Neuronal stem cell (in vitro differentiated cells): ENCODE measurements at regions not wholly inside any gene's neighbourhood (a gene's known extent, or its start where the extent isn't known, plus 50 kb on each side); places are given as distances from the start of the nearest gene placed in this dataset.

ENCODE experiments used
- DNase-seq: peaks from one replicate; pipeline ENCODE4 v3.0.0-alpha.2; 2013; ENCODE audit warnings: low spot score
- H2AFZ ChIP-seq: one replicate; pipeline ENCODE4 v1.6.1; 2013; ENCODE audit warnings: mild to moderate bottlenecking, low read length, inconsistent platforms
- H2AK5ac ChIP-seq: 2 replicates; pipeline ENCODE4 v1.6.1; 2013; ENCODE audit warnings: low read depth, mild to moderate bottlenecking, inconsistent platforms, low read length, moderate library complexity, mixed read lengths
- H2BK120ac ChIP-seq: 2 replicates; pipeline ENCODE4 v1.6.1; 2013; ENCODE audit warnings: low read depth, mild to moderate bottlenecking, inconsistent platforms, low read length, moderate library complexity, mixed read lengths
- H2BK12ac ChIP-seq: one replicate; pipeline ENCODE4 v1.6.1; 2013; ENCODE audit warnings: low read length, inconsistent platforms
- H2BK15ac ChIP-seq: 2 replicates; pipeline ENCODE4 v1.6.1; 2013; ENCODE audit warnings: mild to moderate bottlenecking, low read length, inconsistent platforms, mixed read lengths
- H2BK5ac ChIP-seq: one replicate; pipeline ENCODE4 v1.6.1; 2013; ENCODE audit warnings: inconsistent platforms, mild to moderate bottlenecking, low read length, moderate library complexity
- H3K14ac ChIP-seq: one replicate; pipeline ENCODE4 v1.6.1; 2013; ENCODE audit warnings: low read length, inconsistent platforms
- H3K18ac ChIP-seq: 2 replicates; pipeline ENCODE4 v1.6.1; 2013; ENCODE audit warnings: low read length, inconsistent platforms
- H3K23ac ChIP-seq: 2 replicates; pipeline ENCODE4 v1.6.1; 2013; ENCODE audit warnings: low read depth, mild to moderate bottlenecking, mixed read lengths, low read length, inconsistent platforms; ENCODE audit not compliant: poor library complexity
- H3K27ac ChIP-seq: replicated peaks from 3 replicates; pipeline ENCODE4 v1.5.1; 2013; ENCODE audit warnings: low read length, inconsistent platforms
- H3K27me3 ChIP-seq, 3 experiments: 2 replicates each; pipeline ENCODE4 v1.6.1; 2013; ENCODE audit warnings: low read length in 3 of 3, mild to moderate bottlenecking in 2 of 3, inconsistent platforms in 1 of 3, low read depth in 1 of 3, mixed read lengths in 1 of 3, moderate library complexity in 1 of 3; ENCODE audit not compliant: control insufficient read depth in 3 of 3, insufficient read depth in 3 of 3
- H3K36me3 ChIP-seq, 2 donors: replicated peaks in 1 of 2; 2 replicates each; pipeline ENCODE4 v1.6.1; 2013; ENCODE audit warnings: low read length in 2 of 2; ENCODE audit not compliant: control insufficient read depth in 2 of 2, insufficient read depth in 2 of 2
- H3K4ac ChIP-seq: 2 replicates; pipeline ENCODE4 v1.6.1; 2013; ENCODE audit warnings: inconsistent platforms, mild to moderate bottlenecking, low read length, moderate library complexity
- H3K4me1 ChIP-seq, 2 donors: 1 replicate in 1 of 2; 2 replicates in 1 of 2; pipeline ENCODE4 v1.6.1; 2013; ENCODE audit warnings: low read length in 2 of 2, low read depth in 1 of 2; ENCODE audit not compliant: control insufficient read depth in 2 of 2, insufficient read depth in 1 of 2
- H3K4me2 ChIP-seq: one replicate; pipeline ENCODE4 v1.6.1; 2013; ENCODE audit warnings: mild to moderate bottlenecking, low read length, inconsistent platforms; ENCODE audit not compliant: insufficient read depth, poor library complexity, severe bottlenecking
- H3K4me3 ChIP-seq, 2 donors: 2 replicates each; pipeline ENCODE4 v1.5.1; 2013; ENCODE audit warnings: low read length in 2 of 2, mild to moderate bottlenecking in 2 of 2, inconsistent platforms in 1 of 2, moderate library complexity in 1 of 2
- H3K79me1 ChIP-seq: one replicate; pipeline ENCODE4 v1.6.1; 2013; ENCODE audit warnings: low read depth, mild to moderate bottlenecking, inconsistent platforms, low read length, moderate library complexity
- H3K9ac ChIP-seq: one replicate; pipeline ENCODE4 v1.6.1; 2013; ENCODE audit warnings: mild to moderate bottlenecking, low read depth, low read length, inconsistent platforms; ENCODE audit not compliant: poor library complexity
- H3K9me3 ChIP-seq, 2 donors: replicated peaks in 1 of 2; 2 replicates each; pipeline versions ENCODE3 to v1.6.1; 2013; ENCODE audit warnings: low read length in 2 of 2, mild to moderate bottlenecking in 2 of 2, inconsistent platforms in 1 of 2, low read depth in 1 of 2, mixed read lengths in 1 of 2, moderate library complexity in 1 of 2; ENCODE audit not compliant: control insufficient read depth in 2 of 2, insufficient read depth in 1 of 2
- H4K8ac ChIP-seq: one replicate; pipeline ENCODE4 v1.6.1; 2013; ENCODE audit warnings: low read depth, mild to moderate bottlenecking, inconsistent platforms, low read length, moderate library complexity
- H4K91ac ChIP-seq: one replicate; pipeline ENCODE4 v1.6.1; 2013; ENCODE audit warnings: low read length, low read depth, mild to moderate bottlenecking, inconsistent platforms; ENCODE audit not compliant: poor library complexity
- WGBS, 2 donors: extraction: QIAGEN DNeasy Blood & Tissue Kit; methylation state at CpG; one replicate each; pipeline ENCODE4 v1.1.7; 2013; ENCODE audit warnings: missing lambda C conversion rate in 2 of 2, mixed read lengths in 1 of 2; ENCODE audit not compliant: insufficient read length in 2 of 2, insufficient replicate concordance in 1 of 2; ENCODE audit errors: extremely low coverage in 2 of 2; 5-methylcytosine and 5-hydroxymethylcytosine counted together

DNA sequence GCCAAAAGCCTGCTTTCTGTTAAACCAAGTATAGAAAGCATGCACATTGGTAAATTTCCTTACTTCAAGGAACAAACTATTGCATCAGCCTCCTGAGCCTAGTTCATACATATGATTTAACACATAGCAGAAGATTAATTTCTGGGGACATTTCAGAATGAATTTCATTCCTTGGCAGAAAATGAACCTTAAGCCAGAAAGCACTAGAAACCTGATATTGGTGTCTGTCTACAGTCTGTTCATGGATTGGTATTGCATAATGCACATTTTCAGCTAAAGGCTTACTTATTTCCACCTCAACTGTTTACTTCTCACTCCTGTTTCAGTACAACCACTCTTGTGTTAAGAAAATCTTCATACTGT lies 1471.8 kb upstream of the NUDT12 start:
- H2AFZ ChIP-seq = no peak overlapping the region
- no peak overlapping the region for H3K14ac ChIP-seq
- H2BK12ac ChIP-seq = no peak overlapping the region
- H2BK120ac ChIP-seq = no peak overlapping the region
- H3K4me3 ChIP-seq = no peak overlapping the region
- no peaks in the 10 kb centered on the region for H3K4me1 ChIP-seq
- H2AK5ac ChIP-seq = no peak overlapping the region
- no peaks in the 10 kb centered on the region for H3K27me3 ChIP-seq
- H3K27ac ChIP-seq = no peak overlapping the region
- no peak overlapping the region for H4K91ac ChIP-seq
- no peak overlapping the region for H4K8ac ChIP-seq
- no peak overlapping the region for H3K4ac ChIP-seq
- H3K36me3 ChIP-seq = no peaks in the 10 kb centered on the region
- H3K18ac ChIP-seq = no peak overlapping the region
- no peak for DNase-seq
- no peak overlapping the region for H2BK15ac ChIP-seq
- no peak overlapping the region for H3K23ac ChIP-seq
- no peak overlapping the region for H3K9ac ChIP-seq
- no peak overlapping the region for H3K4me2 ChIP-seq
- peaks cover 0 to 5% of the 10 kb centered on the region in 2 donors for H3K9me3 ChIP-seq
- no peak overlapping the region for H2BK5ac ChIP-seq
- no peaks in the 10 kb centered on the region for H3K79me1 ChIP-seq

DNA sequence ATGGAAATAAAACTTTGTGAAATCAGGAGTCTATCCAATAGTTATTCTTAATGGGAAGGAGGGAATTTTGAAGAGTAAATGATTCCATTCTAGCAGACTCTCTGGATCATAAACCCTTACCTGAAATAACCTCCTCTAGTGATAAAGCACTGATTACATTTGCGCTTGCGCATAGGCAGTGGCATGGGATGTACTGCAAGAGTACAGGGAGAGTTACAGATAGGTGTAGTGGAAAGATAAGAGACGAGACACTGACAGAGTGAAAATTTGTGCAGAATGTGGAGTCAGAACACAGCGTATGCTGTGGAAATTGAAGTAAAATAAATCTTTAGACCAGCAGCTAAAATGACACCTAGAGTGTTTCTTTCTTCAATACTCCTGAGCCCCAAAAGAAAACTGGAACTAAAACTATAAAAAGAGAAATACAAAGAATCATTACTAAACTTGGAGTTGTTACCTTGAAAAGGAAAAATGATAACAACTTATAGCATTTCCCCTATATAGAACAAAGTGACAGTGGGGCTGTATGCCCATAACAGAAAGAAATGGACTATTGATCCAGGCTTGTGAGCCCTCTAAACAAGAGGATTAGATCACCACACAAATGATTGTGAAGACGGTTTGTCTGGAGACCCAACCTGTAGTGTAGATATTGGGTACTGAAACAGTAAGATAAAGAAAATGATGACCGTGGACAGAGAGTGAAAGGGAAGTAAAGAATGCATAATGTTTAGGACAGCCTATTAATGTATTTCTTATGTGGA lies 1471.2 kb upstream of the NUDT12 start:
- Histone ChIP-seq H2BK5ac (no peak overlapping the region), H3K4ac (no peak overlapping the region), H3K79me1 (no peaks in the 10 kb centered on the region), H3K18ac (no peak overlapping the region), H2AK5ac (no peak overlapping the region), H3K4me3 (no peak overlapping the region), H3K27ac (no peak overlapping the region), H4K91ac (no peak overlapping the region), H2BK15ac (no peak overlapping the region), H4K8ac (no peak overlapping the region), H3K4me1 (no peaks in the 10 kb centered on the region), H2AFZ (no peak overlapping the region), H3K9me3 (peaks cover 0 to 5% of the 10 kb centered on the region in 2 donors), H3K23ac (no peak overlapping the region), H3K9ac (no peak overlapping the region), H3K14ac (no peak overlapping the region), H3K27me3 (no peaks in the 10 kb centered on the region), H3K4me2 (no peak overlapping the region), H3K36me3 (no peaks in the 10 kb centered on the region), H2BK120ac (no peak overlapping the region), H2BK12ac (no peak overlapping the region)
- no CpG with 5 or more reads among the region's 6 CpGs for WGBS, 2 donors
- DNase-seq = no peak

DNA sequence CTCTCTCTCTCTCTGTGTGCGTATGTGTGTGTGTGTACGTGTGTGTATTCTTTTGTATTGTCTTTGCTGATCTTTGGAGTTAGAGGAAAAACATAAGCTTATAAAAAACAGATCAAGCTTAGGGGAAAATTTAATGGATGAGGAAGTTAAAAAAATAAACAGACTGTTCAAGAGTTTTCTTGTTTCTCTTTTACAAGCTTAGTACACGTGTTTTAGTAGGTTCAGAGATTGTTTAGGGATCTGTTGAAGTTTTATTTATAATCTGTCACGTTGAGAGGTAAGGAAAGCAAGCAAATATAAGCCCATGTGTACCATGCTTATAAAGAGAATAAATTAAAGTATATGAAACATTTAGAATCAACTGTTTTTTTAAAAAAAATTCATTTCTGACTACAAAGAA lies 1470.3 kb upstream of the NUDT12 start:
- no peaks in the 10 kb centered on the region for H3K27me3 ChIP-seq
- H3K4me1 ChIP-seq = no peaks in the 10 kb centered on the region
- no peak overlapping the region for H3K23ac ChIP-seq
- H3K79me1 ChIP-seq = no peaks in the 10 kb centered on the region
- H3K27ac ChIP-seq = no peak overlapping the region
- no peak overlapping the region for H3K4ac ChIP-seq
- no peak overlapping the region for H2AFZ ChIP-seq
- H2BK5ac ChIP-seq = no peak overlapping the region
- DNase-seq = no peak
- peaks cover 0 to 5% of the 10 kb centered on the region in 2 donors for H3K9me3 ChIP-seq
- H3K18ac ChIP-seq = no peak overlapping the region
- H2BK15ac ChIP-seq = no peak overlapping the region
- H4K8ac ChIP-seq = no peak overlapping the region
- H2BK12ac ChIP-seq = no peak overlapping the region
- no peak overlapping the region for H3K4me3 ChIP-seq
- no peak overlapping the region for H4K91ac ChIP-seq
- H3K4me2 ChIP-seq = no peak overlapping the region
- H2BK120ac ChIP-seq = no peak overlapping the region
- no peak overlapping the region for H3K14ac ChIP-seq
- no peak overlapping the region for H2AK5ac ChIP-seq
- no peak overlapping the region for H3K9ac ChIP-seq
- WGBS, 2 donors = no CpG with 5 or more reads among the region's 4 CpGs
- H3K36me3 ChIP-seq = no peaks in the 10 kb centered on the region

DNA sequence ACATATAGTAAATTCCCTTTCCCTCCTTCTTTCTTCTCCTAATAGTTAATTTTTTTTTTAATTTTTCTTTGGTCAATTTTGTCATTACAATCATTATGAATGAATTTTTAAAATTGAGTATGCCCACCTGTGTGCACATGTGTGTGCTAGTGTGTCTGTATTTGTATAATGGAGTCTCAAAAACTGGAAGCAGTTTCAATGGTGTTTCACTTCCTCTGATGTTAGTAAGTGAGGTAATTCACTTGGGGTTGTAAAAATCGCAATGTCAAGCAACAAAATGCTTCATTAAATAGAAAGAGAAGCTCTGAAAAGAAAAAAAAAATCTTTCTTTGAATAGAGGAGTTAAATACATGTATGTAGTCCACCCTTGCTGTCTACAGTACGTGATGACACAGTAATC lies 1467.6 kb upstream of the NUDT12 start:
- H3K4me2 ChIP-seq = no peak overlapping the region
- peaks cover 0 to 3% of the 10 kb centered on the region in 2 donors for H3K4me1 ChIP-seq
- H3K4ac ChIP-seq = no peak overlapping the region
- H2BK120ac ChIP-seq = no peak overlapping the region
- H2BK5ac ChIP-seq = no peak overlapping the region
- no peak overlapping the region for H2AK5ac ChIP-seq
- no peak overlapping the region for H2BK15ac ChIP-seq
- H2AFZ ChIP-seq = no peak overlapping the region
- WGBS, 2 donors = no CpG with 5 or more reads among the region's 2 CpGs
- DNase-seq = no peak
- no peak overlapping the region for H3K14ac ChIP-seq
- no peaks in the 10 kb centered on the region for H3K9me3 ChIP-seq
- H3K79me1 ChIP-seq = no peaks in the 10 kb centered on the region
- no peak overlapping the region for H4K91ac ChIP-seq
- H3K27me3 ChIP-seq = no peaks in the 10 kb centered on the region
- no peak overlapping the region for H3K18ac ChIP-seq
- H3K23ac ChIP-seq = no peak overlapping the region
- H2BK12ac ChIP-seq = no peak overlapping the region
- no peak overlapping the region for H3K4me3 ChIP-seq
- no peak overlapping the region for H4K8ac ChIP-seq
- no peak overlapping the region for H3K9ac ChIP-seq
- no peaks in the 10 kb centered on the region for H3K36me3 ChIP-seq
- no peak overlapping the region for H3K27ac ChIP-seq
